Osteocyte (in vitro differentiated cells): ENCODE measurements at regions not wholly inside any gene's neighbourhood (a gene's known extent, or its start where the extent isn't known, plus 50 kb on each side); places are given as distances from the start of the nearest gene placed in this dataset.

Experiments used
- DNase-seq: peaks from one replicate; pipeline ENCODE4 v3.0.0; 2021; ENCODE audit warnings: mixed read lengths; ENCODE audit not compliant: unreplicated experiment; ENCODE audit errors: extremely low spot score
- H3K27ac Mint-ChIP-seq: one replicate; pipeline ENCODE4 v1.8.0; 2021; ENCODE audit warnings: mild to moderate bottlenecking, mixed read lengths; ENCODE audit not compliant: unreplicated experiment
- H3K27me3 Mint-ChIP-seq: one replicate; pipeline ENCODE4 v1.8.0; 2021; ENCODE audit warnings: mixed read lengths; ENCODE audit not compliant: unreplicated experiment
- H3K36me3 Mint-ChIP-seq: one replicate; pipeline ENCODE4 v1.8.0; 2021; ENCODE audit warnings: mixed read lengths; ENCODE audit not compliant: unreplicated experiment
- H3K4me1 Mint-ChIP-seq: one replicate; pipeline ENCODE4 v1.8.0; 2021; ENCODE audit warnings: mixed read lengths; ENCODE audit not compliant: unreplicated experiment
- H3K4me3 Mint-ChIP-seq: one replicate; pipeline ENCODE4 v1.8.0; 2021; ENCODE audit warnings: mild to moderate bottlenecking, moderate library complexity, mixed read lengths; ENCODE audit not compliant: unreplicated experiment
- H3K9me3 Mint-ChIP-seq: one replicate; pipeline ENCODE4 v1.8.0; 2021; ENCODE audit warnings: mixed read lengths; ENCODE audit not compliant: unreplicated experiment
- TF ChIP-seq, protein P1 (sequence below): fragments of 200-600 bp; sonication (generic); IDR thresholded peaks from 2 replicates; pipeline ENCODE4 v1.5.0; 2021; ENCODE audit warnings: antibody characterized with exemption, mild to moderate bottlenecking, moderate library complexity

DNA sequence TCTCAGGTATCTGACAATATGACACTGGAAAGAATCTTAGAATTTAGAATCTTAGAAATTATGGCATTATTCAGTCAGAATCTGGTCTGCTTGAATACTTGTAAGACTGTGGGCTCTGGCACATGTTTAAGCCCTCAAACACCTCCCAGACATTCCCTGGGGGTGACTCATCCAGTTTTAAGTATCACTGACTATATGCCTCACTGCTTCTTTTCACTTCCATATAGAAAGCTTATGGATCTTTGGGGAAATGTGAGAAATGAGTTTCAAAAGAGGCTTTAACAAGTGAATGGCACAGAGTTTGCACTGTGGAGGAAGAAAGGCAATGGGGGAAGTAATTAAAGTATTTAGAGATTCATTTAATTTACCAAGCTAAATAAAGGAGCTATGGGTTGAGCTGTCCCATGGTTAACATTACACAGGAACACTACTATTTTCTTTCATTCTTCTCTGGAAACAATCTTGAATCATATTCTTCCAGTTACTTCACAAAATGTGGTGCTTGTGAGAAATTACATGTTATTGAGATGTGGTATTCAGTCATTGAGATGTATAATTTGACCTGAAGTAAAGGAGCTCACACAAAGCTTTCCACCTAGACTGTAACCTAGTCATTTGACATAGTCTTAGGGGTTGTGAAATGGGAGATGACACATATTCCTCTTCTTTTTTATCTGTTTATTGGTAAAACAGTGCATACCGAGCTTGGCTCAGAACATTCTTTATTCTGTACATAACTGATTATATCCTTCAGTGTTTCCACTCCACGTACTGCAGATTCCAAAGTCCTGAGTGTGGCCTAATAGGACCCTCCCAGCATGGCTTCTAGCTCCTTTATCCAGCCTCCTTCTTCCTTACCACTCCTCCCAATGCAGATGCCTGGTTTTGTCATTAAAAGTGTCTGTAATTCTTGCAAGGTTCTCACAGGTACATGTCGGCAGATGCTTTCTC is 544.6 kb upstream of the NECTIN3 start:
- H3K27me3 Mint-ChIP-seq = no peaks in the 10 kb centered on the region
- TF ChIP-seq, protein P1, sequence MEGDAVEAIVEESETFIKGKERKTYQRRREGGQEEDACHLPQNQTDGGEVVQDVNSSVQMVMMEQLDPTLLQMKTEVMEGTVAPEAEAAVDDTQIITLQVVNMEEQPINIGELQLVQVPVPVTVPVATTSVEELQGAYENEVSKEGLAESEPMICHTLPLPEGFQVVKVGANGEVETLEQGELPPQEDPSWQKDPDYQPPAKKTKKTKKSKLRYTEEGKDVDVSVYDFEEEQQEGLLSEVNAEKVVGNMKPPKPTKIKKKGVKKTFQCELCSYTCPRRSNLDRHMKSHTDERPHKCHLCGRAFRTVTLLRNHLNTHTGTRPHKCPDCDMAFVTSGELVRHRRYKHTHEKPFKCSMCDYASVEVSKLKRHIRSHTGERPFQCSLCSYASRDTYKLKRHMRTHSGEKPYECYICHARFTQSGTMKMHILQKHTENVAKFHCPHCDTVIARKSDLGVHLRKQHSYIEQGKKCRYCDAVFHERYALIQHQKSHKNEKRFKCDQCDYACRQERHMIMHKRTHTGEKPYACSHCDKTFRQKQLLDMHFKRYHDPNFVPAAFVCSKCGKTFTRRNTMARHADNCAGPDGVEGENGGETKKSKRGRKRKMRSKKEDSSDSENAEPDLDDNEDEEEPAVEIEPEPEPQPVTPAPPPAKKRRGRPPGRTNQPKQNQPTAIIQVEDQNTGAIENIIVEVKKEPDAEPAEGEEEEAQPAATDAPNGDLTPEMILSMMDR = no peak
- H3K4me3 Mint-ChIP-seq = no peak overlapping the region
- peaks cover 4% of the 10 kb centered on the region for H3K9me3 Mint-ChIP-seq
- peaks cover 25% of the 10 kb centered on the region for H3K4me1 Mint-ChIP-seq
- H3K27ac Mint-ChIP-seq = peak overlapping the region; percentile 53
- DNase-seq = no peak
- no peaks in the 10 kb centered on the region for H3K36me3 Mint-ChIP-seq

DNA sequence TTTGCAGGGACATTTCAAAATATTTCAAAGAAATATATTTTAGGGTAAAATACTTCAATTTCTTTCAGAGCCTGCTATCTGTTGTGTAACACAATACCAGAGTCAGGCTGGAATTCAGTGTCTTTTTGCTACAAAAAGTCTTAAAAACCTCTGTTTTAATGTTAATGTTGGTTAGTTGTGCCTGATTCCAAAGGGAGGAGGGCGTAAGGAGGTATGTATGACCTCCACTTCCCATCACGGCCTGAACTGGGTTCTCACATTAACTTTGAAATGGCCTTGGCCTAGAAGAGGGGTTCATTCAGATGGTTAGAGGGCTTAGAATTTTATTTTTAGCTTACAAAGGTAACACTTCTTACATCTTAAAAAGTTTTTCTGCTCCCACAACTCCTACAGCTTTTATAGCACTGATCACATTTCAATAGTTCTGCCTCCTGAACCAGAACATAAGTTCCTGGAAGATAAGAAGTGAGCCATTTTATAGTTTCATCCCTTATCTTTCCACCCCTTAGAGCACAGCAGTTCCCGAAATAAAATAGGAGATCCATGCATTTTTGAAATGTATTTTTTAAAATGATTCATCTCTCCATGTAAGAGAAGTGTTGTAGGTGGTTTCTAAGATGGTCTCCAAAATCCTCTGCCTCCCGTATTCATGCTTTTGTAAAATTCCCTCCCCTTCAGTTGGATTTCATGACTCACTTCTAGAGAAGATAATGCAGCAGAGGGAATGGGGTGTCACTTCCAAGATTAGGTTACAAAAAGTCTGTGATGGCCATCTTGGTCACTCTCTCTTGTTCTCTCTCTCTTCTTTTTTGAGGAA is 543.1 kb upstream of the NECTIN3 start:
- Mint-ChIP-seq H3K27ac (no peak overlapping the region), H3K36me3 (no peaks in the 10 kb centered on the region), H3K4me1 (peaks cover 25% of the 10 kb centered on the region), H3K4me3 (no peak overlapping the region), H3K9me3 (no peaks in the 10 kb centered on the region), H3K27me3 (no peaks in the 10 kb centered on the region)
- no peak for DNase-seq
- TF ChIP-seq, protein P1 = no peak

DNA sequence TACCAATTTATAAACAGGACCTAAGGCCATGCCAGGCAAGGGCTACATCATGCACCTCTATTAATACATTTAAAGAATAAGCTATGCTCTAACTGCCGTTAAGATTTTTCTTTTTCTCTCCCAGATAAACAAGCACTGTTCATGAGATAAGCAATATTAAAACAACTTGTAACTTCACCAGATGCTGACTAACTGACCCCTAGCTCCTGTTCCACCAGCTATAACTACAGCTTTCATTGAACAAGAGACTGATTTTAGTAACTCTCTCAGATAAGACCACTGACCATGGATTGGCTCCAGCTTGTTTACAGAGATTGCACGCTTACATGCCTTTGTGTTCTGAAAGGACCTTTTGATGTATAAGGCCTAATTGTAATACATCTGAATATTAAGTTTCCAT is 540.7 kb upstream of the NECTIN3 start:
- Mint-ChIP-seq H3K9me3 (peaks cover 5% of the 10 kb centered on the region), H3K4me1 (peaks cover 22% of the 10 kb centered on the region)

DNA sequence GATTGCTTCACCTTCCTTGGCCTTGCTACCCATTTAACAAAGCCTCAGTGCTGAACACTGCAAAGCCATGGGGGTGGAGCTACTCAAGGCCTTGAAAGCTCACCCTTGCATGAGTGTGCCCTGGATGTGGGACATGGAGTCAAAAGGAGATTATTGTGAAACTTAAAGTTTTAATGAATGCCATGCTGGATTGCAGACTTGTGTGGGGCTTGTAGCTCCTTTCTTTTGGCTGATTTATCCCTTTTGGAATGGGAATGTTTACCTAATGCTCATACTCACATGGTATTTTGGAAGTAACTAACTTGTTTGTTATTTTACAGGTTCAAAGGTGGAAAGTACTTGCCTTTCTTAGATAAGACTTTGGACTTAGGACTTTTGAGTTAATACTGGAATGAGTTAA is 538.5 kb upstream of the NECTIN3 start:
- Mint-ChIP-seq H3K4me3 (no peak overlapping the region), H3K27ac (no peak overlapping the region), H3K36me3 (peaks cover 3% of the 10 kb centered on the region), H3K4me1 (peaks cover 2% of the 10 kb centered on the region), H3K27me3 (no peaks in the 10 kb centered on the region), H3K9me3 (peaks cover 5% of the 10 kb centered on the region)
- TF ChIP-seq, protein P1 = no peak
- DNase-seq = no peak

More for the DNA sequence above, 540.7 kb upstream of the NECTIN3 start:
- Mint-ChIP-seq H3K27me3 (no peaks in the 10 kb centered on the region), H3K36me3 (peaks cover 3% of the 10 kb centered on the region), H3K4me3 (no peak overlapping the region), H3K27ac (no peak overlapping the region)
- TF ChIP-seq, protein P1 = no peak
- no peak for DNase-seq
